Right renal cortex interstitium (tissue), 3 donors: ENCODE measurements at regions not wholly inside any gene's neighbourhood (a gene's known extent, or its start where the extent isn't known, plus 50 kb on each side); places are given as distances from the start of the nearest gene placed in this dataset.
A peak's percentile ranks its signal among the peaks of the same experiment; 100 is the strongest.

Source experiments
- DNase-seq, 3 donors: peaks; one replicate each; pipeline ENCODE4 v3.0.0-alpha.2; 2013; ENCODE audit warnings: low read depth in 3 of 3, low spot score in 2 of 3

- no peak for DNase-seq
These were observed 814.1 kb upstream of the SALL3 start for GRCh38 chr18:78165525-78165924.

- DNase-seq = no peak
These were observed 811.1 kb upstream of the SALL3 start for GRCh38 chr18:78168526-78168925.

GRCh38 chr18:78169174-78169864, 810.3 kb upstream of the SALL3 start:
- DNase-seq = no peak

DNA sequence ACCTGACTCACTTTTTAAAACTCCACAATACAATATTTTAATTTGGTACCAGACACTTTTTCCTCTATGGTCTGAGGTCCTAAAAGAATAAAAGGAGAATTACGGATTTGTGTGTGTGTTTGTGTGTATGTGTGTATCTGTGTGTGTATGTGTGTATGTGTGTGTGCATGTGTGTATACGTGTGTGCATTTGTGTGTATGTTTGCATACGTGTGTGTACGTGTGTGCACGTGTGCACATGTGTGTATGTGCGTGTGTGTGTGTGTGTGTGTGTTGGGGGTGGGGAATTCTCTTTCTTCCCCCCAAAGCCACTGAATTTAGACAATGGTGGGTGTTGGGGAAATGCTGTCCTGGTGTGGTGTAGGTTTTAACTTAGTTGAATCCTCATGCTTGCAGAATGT, 807.7 kb upstream of the SALL3 start:
- no peak for DNase-seq

DNA sequence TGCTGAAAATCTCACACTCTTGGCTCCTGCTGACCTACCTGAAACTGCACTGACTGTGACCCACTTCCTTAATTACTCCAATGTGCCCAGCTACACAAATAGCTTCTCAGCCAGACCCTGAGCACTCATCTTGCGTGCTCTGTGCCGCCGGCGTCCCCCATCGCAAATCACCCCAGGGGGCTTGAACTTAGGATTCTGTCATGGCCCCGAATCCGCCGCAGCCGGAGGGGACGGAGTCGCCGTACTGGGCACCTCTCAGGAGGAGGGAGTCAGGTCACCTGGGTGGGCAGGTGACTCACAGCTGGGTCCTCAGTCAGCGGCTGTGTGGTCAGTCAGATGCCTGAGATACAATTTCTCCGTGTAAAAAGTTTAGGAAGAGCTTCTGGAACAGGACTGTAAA, 804.9 kb upstream of the SALL3 start:
- no peak for DNase-seq

GRCh38 chr18:78178812-78179211, 800.8 kb upstream of the SALL3 start:
- no peak for DNase-seq

GRCh38 chr18:78180741-78181140, 798.9 kb upstream of the SALL3 start:
- no peak for DNase-seq

- no peak for DNase-seq
These were observed 795.8 kb upstream of the SALL3 start for GRCh38 chr18:78183815-78184214.

DNA sequence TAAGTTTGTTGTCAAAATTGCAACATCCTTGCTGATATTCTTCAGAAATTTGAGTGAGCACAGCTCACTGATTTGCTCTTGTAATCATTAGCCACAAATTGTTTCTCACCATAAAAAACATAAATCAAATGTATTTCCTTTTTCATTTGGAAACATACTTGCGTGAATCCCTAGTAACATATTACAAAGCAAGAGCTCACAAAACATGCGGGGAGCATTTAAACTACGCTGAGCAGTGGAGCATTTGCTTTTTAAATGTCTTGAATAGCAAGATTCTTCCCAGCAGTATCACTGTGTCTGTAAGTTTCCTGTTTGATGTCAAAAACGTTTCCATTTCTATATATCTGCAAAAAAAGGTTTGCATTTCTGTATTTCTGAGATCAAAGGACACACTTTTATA, 788.3 kb upstream of the SALL3 start:
- DNase-seq = no peak

DNA sequence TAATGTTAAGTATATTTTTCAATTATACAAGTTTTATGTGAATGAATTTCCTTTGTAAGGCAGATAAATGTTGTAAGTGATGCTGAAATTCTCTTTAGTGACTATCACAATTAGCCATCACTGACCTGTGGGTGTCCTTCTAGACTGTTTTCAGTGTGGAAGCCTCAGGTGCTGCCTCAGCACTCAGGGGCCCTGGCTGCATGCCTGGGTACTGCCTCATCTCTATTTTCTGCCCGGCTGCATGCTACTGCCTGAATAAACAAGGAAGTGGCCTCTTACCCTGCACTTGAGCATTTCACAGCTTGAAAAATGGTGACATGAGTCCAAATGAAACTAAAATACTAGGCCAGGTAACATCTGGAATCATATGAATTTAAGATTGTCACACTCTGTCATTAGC, 787.6 kb upstream of the SALL3 start:
- DNase-seq = peak in 2 of 3 donors; percentile 19 to 40

- no peak for DNase-seq
These were observed 783.3 kb upstream of the SALL3 start for GRCh38 chr18:78196280-78196679.

DNA sequence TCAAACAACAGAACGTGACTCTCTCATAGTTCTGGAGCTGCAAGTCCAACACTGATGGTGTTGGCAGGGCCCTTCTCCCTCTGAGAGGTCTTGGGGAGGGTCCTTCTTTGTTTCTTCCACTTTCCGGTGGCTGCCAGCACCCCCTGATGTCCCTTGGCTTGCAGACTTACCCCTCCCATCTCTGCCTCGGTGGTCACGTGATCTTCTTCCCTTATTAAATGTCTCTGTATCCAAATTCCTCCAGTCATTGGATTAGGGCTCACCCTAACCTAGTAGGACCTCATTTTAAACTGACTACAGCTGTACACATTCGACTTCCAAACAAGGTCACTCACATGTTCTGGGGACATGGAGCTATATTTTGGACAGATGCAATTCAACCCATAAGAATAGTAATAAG, 780.6 kb upstream of the SALL3 start:
- no peak for DNase-seq

- DNase-seq = no peak
These were observed 780.0 kb upstream of the SALL3 start for GRCh38 chr18:78199611-78200010.

DNA sequence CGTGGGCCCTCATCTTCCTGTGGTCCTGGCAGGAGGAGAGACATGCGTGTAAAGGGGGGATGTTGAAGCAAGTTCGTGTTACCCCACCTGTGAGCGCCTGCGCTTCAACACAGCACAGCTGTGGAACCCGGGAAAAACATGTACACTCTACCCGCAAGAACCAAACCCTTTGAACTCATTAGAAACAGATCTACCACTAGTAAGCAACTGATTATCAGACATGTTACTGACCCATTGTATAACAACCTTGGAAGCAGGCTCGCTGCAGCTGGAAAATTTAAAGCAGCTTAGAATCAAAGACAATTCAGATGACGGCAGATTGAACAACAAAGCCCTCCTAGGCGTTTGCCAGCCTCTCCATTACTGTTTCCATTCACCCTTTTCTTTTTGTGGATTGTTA, 771.7 kb upstream of the SALL3 start:
- no peak for DNase-seq

DNA sequence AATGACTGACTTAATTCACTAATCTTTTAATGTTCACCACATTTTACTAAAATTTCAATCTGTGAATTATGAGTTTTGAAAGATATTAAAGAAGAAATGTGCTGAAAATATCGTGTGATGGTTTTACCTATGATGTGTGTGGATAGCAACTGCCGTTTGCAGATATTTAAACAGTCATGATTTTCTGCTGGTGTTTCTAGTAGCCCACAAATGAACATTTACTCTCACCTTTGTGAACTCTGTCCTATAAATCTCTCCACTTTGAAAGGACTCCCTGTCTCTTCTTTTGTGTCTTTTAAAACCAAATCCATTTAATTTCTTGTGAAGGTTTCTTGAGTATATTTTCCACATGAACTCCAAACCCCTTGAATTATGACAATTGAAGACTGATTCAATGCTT, 771.2 kb upstream of the SALL3 start:
- DNase-seq = no peak

DNA sequence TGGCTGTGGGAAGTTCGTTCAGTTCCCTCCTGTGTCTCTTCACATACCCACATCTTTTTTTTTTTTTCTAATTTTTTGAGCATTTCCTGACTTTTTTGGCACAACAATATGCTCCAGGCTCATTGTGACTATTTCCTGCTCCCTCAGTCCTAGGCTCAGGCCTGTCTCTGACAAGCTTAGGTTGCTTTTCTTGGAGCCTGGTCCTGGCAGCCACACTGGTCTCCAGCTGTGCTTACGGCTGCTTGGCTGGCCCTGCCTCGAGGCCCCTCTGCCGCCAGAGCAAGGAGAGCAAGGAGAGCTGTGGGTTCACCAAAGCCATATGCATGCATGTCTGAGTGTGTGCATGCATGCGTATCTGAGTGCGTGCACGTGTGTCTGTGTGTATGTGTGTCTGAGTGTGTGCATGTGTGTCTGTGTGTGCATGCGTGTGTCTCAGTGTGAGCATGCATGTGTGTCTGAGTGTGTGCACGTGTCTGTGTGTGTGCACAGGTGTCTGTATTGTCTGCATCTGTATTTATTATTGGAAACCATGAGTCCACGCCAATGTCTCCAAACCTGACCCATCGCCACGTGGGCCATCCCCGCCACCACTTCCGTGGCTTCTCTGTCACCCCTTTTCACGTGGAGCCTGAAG, 766.1 kb upstream of the SALL3 start:
- no peak for DNase-seq

DNA sequence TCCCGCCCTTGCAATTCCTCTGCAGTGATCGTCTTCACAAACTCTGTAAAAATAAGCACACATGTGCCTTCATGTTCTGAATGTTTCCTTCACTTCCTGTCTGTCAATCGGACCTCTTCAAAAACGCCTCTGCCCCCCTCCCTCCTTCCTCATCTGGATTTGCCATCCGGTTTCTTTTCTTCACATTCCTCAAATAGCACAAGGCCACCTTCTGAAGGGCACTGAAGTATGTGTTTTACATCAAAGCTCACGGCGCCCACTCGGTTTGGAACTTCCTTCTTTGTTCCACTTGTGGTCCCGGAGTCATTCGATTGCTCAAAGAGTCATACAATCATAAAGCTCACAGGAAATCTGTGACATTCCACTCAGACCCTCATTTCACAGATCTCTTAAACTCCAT, 758.1 kb upstream of the SALL3 start:
- DNase-seq = no peak

DNA sequence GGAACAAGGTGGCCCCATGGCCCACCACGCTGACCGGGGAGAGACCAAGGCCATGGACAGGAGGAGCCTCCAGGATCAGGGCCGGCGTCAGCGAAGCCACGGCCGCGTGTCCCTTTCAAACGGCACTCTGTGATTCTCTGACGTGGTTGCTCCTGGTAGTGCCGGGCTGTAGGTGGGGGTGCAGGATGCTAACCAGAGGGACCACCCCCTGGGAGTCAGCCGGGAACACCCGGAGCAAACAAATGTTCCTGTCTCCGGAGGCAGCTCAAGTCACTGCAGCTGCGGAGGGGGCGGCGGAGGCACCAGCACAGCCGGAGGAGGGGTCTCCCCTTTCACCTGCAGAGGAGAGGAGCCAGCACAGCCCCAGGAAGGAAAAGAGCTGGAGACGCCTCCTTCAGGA, 750.6 kb upstream of the SALL3 start:
- no peak for DNase-seq

- no peak for DNase-seq
These were observed 748.7 kb upstream of the SALL3 start for GRCh38 chr18:78230911-78231310.

GRCh38 chr18:78232196-78232595, 747.4 kb upstream of the SALL3 start:
- DNase-seq = no peak

DNA sequence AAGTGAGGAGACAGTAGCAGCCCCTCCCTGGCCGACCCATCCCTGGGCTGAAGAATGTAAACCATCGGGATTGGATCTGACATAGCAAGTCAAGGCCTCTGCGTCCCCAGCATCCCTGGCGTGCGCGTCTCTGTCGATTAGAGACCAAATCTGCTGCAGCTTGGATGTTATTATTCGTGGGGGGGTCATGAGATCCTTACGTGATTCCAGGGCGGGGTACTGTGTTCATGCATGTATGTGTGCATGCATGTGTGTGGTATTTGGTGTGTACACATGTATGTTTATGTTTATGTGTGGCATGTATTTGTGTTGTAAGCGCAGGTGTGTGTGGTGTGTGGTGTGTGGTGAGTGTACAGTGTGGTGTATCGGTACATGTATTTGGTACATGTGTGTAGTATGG, 741.8 kb upstream of the SALL3 start:
- DNase-seq = no peak

DNA sequence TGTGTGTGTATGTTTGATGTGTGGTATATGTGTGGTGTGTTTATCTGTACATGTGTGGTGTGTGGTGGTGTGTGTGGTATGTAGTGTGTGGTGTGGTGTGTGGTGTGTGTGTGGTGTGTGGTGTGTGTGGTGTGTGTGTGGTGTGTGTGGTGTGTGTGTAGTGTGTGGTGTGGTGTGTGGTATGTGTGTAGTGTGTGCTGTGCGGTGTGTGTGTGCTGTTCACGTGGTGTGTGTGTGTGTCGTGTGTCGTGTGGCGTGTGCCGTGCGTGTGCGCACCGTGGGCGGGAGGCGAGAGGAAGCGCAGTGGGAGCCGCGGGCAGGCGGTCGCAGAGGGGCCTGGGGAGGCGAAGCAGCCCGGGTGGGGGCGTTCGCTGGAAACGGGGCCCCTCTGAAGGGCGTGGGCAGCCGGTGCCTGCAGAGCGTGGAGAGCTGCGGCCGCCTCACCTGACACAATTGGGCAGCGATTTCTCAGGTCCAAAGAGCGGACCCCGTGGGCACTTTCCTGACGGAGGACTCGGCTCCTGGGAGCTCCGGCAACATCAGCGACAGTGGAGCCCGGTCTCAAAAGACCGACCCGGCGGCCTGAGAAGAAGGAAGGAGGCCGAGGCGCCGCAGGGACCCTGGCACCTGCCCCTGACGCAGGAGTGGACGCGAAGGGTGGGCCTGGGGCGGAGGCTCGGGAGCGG, 741.1 kb upstream of the SALL3 start:
- no peak for DNase-seq
